ENCODE measurements at regions not wholly inside any gene's neighbourhood (a gene's known extent, or its start where the extent isn't known, plus 50 kb on each side); places are given as distances from the start of the nearest gene placed in this dataset.
"Not testable (repeated sequence)": the region's sequence is repeated elsewhere in the genome, so short reads cannot be mapped to it uniquely, and the experiment has no call there.

GRCh38 chr5:50343715-50344114, 97.4 kb downstream of the EMB start:
- no peak for DNase-seq

DNA sequence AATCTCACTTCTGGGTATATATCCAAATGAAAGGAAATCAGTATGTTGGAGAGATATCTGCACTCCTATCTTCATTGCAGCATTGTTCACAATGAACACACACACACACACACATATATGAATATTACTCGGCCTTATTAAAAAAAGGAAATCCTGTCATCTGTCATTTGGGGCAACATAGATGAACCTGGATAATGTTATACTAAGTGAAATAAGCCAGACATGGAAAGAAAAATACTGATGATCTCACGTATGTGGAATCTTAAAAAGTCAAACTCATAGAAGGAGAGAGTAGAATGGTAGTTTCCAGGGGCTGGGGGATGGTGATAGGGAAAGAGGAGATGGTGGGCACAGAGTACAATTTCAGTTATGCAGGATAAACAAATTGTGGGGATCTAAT, 100.3 kb downstream of the EMB start:
- no peak for DNase-seq

DNA sequence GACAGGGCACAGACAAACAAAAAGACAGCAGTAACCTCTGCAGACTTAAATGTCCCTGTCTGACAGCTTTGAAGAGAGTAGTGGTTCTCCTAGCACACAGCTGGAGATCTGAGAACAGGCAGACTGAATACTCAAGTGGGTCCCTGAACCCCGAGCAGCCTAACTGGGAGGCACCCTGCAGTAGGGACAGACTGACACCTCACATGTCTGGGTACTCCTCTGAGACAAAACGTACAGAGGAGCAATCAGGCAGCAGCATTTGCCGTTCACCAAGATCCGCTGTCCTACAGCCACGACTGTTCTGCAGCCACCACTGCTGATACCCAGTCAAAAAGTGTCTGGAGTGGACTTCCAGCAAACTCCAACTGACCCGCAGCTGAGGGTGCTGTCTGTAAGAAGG, 110.5 kb downstream of the EMB start:
- DNase-seq, result not testable (repeated sequence)

GRCh38 chr5:50328193-50328729, 112.8 kb downstream of the EMB start:
- no peak for DNase-seq

DNA sequence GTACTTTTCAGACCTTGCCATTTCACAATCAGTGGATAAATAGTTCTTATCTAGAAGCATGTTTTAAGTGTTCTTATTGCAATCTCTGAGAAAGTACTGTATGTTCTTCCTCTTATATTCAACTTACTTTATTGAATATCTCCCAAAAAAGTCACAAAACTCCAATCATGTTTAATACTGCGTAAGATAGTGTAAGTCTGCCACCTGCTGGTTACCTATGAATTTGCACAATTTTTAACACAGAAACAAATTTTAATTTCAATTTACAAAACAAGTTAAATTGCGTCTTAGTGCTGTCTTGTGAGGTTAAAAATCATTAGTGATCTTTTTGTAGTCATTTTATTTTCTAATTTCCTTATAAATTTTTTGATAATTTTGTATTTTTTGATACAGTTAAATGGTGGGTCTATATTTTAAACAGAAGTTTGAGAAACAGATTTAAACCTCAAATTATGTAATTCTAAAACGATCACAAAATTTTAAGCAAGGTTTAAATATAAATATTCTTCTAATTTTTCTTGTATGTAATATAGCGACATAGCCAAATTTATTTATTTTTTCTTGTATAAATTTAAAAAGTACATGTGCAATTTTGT, 115.8 kb downstream of the EMB start:
- peak; percentile 2 for DNase-seq

DNA sequence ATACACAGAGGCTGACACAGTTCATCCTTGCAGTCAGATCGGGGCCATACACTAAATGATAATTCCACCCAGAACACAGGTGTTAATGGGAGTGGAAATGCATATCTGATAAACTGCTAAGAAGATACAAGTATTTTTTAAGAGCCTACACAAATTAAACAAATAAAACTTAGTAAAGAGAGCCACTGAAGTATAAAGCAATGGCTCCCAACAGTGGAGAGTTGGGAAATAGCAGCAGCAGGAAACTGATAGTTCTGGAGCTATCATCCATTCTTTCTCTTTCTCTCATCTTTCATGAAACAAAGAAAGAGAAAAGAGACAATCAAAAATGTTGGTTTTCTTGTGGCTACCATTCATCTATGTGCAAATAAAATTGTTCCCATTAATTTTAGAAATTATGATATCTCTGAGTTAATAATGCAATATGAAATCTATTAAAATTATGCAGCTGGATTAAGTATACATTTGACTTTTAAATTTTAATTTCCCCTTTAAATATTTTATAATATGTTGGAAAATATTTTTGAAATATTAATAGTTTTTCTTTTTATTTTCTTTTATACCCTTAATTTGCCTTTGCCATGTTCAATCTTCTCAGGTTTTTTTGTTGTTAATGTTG, 120.8 kb downstream of the EMB start:
- no peak for DNase-seq

GRCh38 chr5:50318220-50318619, 122.9 kb downstream of the EMB start:
- DNase-seq, result no peak

DNA sequence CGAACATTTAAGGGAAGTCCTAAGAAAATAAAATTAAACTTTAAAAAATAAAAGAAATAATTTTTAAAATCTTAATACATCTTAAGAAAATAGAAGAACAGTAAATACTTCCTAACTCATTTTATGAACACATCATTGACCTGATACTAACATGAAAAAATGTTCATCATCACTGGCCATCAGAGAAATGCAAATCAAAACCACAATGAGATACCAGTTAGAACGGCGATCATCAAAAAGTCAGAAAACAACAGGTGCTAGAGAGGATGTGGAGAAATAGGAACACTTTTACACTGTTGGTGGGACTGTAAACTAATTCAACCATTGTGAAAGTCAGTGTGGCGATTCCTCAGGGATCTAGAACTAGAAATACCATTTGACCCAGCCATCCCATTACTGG, 134.6 kb downstream of the EMB start:
- not testable (repeated sequence) for DNase-seq

GRCh38 chr5:50302815-50303490, 138.1 kb downstream of the EMB start:
- no peak for DNase-seq

DNA sequence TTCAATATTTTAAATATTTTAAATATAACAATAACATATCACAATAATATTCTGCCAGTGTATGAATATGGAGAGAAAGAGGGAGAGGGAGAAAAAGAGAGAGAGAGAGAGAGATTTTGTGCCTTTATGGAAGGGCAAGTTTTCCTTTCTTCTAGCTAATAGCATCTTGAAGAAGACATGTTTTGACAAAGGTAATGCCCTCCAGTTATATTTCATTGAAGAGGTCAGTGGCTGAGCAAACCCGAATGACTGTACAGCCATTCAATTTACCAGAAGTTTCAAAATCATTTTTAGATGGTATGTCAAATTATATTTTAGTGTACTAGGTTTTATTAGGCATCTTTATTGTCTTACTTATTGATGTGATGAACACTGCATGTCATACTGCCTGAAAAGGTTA, 139.3 kb downstream of the EMB start:
- DNase-seq, result no peak

- no peak for DNase-seq
These were observed 140.2 kb downstream of the EMB start for GRCh38 chr5:50300878-50301277.

- no peak for DNase-seq
These were observed 141.2 kb downstream of the EMB start for GRCh38 chr5:50299896-50300295.

DNA sequence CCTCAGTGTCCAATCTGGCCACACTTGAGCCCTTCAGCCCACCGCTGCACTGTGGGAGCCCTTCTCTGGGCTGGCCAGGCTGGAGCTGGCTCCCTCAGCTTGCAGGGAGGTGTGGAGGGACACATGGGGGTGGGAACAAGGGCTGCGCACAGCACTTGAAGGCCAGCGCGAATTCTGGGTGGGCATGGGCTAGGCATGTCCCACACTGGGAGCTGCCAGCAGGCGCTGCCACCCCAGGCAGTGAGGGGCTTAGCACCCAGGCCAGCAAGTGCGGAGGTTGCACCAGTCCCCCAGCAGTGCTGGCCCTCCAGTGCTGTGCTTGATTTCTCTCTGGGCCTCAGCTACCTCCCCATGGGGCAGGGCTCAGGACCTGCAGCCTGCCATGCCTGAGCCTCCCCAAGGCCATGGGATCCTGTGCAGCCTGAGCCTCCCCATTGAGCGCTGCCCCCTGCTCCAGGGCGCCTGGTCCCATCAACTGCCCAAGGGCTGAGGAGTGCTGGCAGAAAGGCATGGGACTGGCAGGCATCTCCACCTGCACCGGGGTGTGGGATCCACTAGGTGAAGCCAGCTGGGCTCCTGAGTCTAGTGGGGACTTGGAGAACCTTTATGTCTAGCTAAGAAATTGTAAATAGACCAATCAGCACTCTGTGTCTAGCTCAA, 148.2 kb downstream of the EMB start:
- no peak for DNase-seq

DNA sequence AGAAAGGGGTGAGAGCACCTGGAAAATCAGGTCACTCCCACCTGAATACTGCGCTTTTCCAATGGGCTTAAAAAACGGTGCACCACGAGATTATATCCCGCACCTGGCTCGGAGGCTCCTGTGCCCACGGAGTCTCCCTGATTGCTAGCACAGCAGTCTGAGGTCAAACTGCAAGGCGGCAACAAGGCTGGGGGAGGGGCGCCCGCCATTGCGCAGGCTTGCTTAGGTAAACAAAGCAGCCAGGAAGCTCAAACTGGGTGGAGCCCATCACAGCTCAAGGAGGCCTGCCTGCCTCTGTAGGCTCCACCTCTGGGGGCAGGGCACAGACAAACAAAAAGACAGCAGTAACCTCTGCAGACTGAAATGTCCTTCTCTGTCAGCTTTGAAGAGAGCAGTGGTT, 160.6 kb downstream of the EMB start:
- not testable (repeated sequence) for DNase-seq

Measured in renal pelvis (tissue), 1 donor.